NCI-H2196 (cell line): ENCODE measurements at regions not wholly inside any gene's neighbourhood (a gene's known extent, or its start where the extent isn't known, plus 50 kb on each side); places are given as distances from the start of the nearest gene placed in this dataset.
"Not testable (repeated sequence)": the region's sequence is repeated elsewhere in the genome, so short reads cannot be mapped to it uniquely, and the experiment has no call there.

ENCODE experiments used
- DNase-seq: peaks from one replicate; lab custom pipeline; 2025; ENCODE audit not compliant: unreplicated experiment; lab: John Stamatoyannopoulos, UW

DNA sequence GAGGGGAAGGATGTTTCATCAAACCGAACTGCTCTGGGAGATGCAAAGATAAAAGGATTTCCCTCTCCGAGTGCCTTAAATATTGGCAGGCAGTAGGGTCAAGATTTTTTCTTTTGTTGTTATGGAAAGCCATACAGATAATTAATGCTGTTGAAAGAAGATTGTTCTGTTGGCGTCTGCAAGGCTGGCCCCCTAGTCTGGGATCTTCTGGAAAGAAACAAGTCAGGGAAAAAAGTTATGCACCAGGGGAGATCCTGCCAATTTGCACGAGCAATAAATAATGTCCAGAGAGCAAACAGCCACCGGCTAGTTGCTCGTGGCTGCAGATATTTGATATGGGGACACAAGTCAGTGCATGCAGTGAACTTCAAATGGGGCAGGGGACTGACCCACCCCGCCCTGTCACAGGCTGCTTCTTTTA, 202.1 kb upstream of the MYL2 start:
- peak; percentile 19 for DNase-seq

DNA sequence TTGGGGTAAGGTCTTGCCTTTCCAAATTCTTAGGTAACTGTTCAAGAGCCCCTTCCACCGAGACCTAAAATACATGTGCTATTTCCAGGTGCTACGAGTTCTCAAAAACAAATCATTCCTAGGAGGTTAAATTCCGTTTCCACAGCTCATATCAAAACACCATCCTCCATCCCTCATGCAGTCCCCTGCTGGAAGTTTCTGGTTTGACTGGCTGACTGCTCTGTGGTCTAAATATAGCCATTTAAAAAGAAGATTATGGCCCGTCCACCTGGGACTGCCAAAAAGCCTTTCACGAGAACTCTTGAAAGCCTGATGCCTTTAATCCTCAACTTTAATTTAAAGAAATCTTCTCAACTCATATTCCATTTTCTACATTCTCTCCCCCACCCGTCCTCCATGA, 201.5 kb upstream of the MYL2 start:
- no peak for DNase-seq

GRCh38 chr12:111120578-111120977, 200.2 kb upstream of the MYL2 start:
- no peak for DNase-seq

DNA sequence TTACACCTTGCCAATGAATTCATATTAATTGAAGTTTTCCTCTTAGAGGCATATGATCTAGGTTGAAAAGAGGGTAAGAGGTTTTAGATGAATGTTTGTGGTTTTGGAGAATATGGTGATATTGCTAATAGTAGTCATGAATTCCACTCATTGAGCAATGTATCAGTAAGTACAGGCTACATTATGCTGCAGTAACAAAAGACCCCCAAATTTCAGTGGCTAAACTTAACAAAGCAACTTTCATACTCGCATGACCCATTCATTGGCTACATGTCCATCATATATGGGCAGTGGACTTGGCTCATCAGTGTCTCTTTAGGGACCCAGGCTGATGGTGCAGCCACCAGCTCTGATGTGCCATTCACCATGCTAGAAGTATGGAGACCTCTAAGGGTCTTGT, 196.6 kb upstream of the MYL2 start:
- no peak for DNase-seq

DNA sequence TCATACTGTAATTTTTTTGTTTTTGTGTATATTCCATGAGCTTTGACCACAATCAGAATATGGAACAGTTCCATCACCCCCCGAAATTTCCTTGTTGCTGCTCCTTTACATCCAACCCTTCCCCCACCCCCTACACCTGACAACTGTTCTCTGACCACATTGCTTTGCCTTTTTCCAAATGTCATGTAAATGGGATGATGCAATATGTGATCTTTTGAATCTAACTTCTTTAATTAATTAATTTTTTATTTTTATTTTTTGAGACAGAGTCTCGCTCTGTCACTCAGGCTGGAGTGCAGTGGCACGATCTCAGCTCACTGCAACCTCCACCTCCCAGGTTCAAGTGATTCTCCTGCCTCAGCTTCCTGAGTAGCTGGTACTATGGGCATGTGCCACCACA, 192.9 kb upstream of the MYL2 start:
- not testable (repeated sequence) for DNase-seq

GRCh38 chr12:111112311-111113098, 192.1 kb upstream of the MYL2 start:
- no peak for DNase-seq

DNA sequence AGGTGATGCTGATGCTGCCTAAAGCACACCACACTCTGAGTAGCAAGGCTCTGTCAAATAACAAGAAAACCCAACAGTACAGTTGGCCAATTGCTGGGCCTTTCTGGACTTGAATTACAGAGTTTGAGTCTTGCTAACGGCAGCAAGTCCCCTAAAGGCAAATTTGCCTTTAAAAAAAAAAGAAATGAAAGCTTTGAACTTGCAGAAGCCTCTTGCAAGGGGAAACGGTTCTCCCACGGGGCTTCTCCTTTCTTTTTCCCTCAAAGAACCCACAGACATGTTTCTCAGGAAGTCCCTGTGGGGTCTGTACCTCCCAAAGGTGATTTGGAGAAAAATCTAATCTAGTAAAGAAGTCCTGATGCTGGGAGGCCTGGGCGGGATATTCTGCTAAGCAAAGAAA, 191.3 kb upstream of the MYL2 start:
- DNase-seq: no peak

DNA sequence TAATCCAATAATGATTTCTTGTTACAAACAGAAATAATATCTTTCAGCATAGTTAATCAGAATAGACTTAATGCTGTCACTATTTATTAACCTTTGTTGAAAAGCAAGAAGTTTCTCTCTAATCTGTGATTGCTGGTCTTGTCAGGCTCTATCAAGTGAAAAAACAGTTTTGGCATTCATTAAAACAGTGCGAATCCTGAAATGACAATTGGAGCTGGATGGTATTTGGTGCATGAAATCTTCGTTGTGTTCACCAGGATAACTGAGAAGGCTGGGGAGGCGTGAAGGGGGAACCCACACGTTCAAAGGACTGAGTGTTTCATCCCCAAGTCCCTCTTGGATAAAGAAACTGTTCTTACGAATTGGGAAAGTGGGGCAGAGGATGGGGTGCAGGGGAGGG, 190.2 kb upstream of the MYL2 start:
- DNase-seq: no peak

DNA sequence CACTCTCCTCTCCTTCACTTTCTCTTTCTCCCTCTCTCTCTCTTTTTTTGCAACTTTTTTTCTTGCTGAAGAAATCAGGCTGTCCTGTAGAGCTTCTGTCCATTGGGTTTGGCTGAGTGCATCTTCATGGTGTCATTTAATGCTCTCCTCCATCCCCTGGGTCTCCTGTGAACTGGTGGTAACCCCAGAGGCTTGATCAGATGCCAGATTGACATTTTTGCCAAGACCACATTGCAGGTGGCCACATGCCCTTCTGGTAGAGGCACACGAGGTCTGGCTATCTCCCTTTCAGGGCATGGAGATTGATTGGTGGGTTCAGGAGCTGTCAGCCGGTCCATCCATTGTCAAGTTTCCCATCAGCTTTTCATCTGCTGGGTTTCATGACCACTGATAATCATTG, 188.3 kb upstream of the MYL2 start:
- no peak for DNase-seq

DNA sequence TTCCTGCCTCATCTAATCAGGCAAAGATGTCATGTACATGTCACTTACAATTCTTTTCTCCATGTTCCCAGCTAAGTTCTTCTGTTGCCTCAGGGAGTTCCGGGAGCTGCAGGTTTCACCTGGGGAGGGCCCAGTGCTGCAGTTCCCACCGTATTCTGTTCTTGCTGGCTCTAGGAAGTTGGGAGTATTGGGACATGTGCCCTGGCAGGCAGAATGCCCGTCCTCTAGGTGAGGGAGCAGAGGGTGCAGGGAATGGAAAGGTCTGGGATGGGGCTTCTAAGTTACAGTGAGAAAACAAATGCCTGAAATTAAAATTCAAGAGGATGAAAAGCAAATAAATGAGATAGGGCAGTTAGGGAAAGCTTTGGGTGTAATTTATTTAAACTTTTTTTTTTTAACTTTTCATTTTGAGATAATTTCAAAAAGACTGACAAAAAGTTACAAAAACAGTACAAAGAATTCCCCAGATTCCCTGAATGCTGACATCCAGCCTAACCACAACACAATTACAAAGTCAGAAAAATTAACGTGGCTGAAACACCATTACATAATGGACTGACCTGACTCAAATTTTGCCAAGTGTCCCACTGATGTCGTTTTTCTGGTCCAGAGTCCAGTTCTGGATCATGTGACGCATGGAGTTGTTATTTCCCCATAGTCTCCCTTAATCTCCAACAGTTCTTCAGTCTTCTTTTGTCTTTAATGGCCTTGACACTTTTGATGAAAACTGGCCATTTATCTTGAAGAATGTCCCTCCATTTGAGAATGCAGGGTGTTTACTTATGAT, 187.2 kb upstream of the MYL2 start:
- no peak for DNase-seq

GRCh38 chr12:111105294-111105693, 184.9 kb upstream of the MYL2 start:
- DNase-seq: no peak

GRCh38 chr12:111103583-111103982, 183.2 kb upstream of the MYL2 start:
- no peak for DNase-seq

- peak; percentile 77 for DNase-seq
Observed at GRCh38 chr12:111102102-111102739, 181.8 kb upstream of the MYL2 start.

- no peak for DNase-seq
Observed at GRCh38 chr12:111101003-111101402, 180.6 kb upstream of the MYL2 start.

DNA sequence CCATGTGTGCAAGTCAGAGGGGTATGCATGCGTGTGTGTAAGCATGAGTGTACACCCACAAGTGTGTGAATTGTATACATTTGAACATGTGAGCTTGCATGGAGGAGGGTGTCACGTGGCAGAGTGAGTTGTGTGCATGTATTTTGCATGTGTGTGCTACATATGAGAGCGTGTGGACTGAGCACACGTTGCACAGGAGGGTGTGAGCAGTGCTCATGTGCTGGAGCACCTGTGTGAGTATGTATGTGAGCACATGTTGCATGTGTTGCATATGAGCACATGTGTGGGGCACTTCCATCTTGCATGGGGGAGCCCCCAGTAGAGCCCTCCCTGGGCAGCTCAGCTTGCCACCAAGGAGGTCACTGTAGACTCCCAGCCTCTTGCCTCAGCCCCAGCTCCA, 180.2 kb upstream of the MYL2 start:
- no peak for DNase-seq

DNA sequence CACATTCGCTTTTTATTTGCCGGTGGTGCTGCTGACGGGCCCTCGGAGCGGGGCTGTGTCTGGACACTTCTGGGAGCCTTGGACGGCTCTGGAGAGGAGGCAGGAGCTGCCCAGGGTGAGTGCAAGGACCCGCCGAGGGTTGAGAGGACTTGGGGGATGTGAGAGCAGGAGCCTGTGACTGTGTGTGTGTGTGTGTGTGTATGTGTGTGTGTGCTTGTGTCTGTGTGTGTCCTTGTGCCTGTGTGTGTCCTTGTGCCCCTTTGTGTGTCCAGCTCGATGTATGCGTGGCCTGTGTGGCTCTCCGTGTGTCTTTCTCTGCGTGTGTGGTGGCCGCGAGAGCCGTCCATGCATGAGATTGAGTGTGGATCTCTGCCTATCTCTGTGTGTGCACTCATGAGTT, 179.6 kb upstream of the MYL2 start:
- no peak for DNase-seq

DNA sequence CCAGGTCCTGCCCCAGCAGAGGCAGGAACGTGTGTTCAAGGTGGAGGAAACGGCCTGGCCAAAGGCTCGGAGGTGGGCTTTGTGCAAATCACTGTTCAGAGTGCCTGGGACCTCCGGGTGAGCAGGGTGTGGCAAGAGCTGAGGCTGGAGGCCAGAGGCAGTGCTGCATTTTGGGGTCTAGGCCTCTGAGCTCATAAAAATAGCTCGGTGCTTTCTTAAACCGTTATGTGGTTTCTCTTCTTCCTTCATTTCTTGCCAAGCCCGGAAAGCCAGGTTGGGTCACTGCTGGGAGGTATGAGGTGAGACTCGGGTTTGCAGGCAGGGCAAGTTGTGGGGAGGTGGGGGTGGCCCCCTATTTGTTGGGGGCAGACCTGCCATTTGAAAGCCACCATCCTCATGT, 178.8 kb upstream of the MYL2 start:
- DNase-seq: no peak

DNA sequence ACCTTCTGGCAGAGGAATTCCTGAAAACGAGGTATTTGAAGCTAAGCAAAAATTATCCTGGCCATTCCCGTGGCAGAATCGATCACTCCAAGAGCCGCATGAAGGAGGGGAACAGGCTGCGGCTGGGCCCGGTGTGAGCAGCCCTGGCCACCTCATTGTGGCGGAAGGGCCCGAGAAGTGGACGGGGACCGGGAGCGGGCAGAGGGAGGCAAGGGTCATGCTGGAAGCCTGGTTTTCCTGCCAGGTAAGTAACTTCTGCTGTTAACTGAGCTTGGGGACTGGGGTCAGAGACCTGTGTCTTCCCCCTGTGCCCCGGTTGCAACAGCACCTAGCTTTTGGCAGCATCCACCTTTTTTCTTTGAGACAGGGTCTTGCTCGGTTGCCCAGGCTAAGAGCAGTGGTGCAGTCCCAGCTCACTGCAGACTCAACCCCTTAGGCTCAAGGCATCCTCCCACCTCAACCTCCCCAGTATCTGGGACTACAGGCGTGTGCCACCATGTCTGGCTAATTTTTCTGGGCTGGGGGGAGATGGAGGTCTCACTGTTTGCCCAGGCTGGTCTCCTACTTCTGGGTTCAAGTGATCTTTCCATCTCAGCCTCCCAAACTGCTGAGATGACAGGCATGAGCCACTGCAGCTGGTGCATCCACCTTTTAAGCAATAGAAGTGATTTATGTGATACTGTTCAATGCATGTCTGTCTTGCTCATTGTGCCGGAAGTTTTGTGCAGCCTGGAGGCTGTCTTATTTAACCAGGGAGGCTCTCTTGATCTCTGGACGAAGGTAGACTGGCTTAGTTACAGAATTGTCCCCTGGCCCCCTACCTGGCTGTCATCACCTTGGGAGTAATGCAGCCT, 174.0 kb upstream of the MYL2 start:
- no peak for DNase-seq

GRCh38 chr12:111093428-111094142, 173.2 kb upstream of the MYL2 start:
- DNase-seq: no peak

DNA sequence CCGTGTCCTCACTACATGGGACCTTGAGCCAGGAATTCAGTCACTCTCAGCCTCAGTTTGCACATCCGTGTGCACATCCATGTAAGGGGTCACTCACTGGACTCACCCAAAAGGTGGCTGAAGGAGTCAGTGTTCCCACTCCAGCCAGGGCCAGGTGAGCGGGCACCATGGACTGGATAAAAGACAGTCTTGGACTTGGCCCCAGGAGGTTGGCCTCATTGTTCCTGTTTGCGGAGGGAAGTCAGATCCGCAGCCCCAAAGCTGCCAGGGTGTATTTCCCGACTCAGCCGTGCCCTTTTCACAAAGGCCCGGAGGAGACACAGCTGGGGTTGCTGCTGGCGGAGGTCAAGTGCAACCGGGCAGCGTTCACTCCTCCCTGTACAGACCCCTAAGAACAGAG, 170.7 kb upstream of the MYL2 start:
- DNase-seq: no peak
